ENCODE measurements at regions not wholly inside any gene's neighbourhood (a gene's known extent, or its start where the extent isn't known, plus 50 kb on each side); places are given as distances from the start of the nearest gene placed in this dataset.

- TF ChIP-seq CTCF (conservative IDR thresholded peaks at IDR 0.05; ENCODE audit: low read length) (no peak), EZH2phosphoT487 (IDR thresholded peaks at IDR 0.05; ENCODE audit: borderline replicate concordance, low read depth, low read length) (no peak)
These were observed 441.0 kb upstream of the PRMT6 start for GRCh38 chr1:106615473-106615872.

Measured in OCI-LY7 (cell line).